ENCODE measurements at regions not wholly inside any gene's neighbourhood (a gene's known extent, or its start where the extent isn't known, plus 50 kb on each side); places are given as distances from the start of the nearest gene placed in this dataset.

- no peak for TF ChIP-seq EZH2 (IDR thresholded peaks at IDR 0.05)
- no peak for TF ChIP-seq CTCF (IDR thresholded peaks at IDR 0.05)
These were observed 448.2 kb upstream of the SETBP1 start for GRCh38 chr18:44232500-44232899.

Data from neural progenitor cell (in vitro differentiated cells).